ENCODE measurements at regions not wholly inside any gene's neighbourhood (a gene's known extent, or its start where the extent isn't known, plus 50 kb on each side); places are given as distances from the start of the nearest gene placed in this dataset.

DNA sequence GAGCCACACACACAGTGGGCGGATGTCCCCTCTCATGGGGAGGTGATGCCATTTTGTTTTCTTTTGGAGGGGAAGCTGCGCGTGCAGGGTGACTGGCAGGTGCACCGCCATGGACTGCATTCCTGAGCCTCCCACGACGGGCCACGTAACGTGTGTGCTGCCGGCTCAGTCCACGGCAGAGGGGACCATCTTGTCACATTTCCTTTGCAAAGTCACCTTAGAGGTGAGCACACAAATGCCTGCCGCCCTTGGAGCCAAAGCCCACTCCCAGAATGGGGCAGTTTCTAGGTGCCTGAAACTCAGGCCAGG, 262.5 kb downstream of the CTTN start:
- no peaks in the 10 kb centered on the region for H3K9me3 ChIP-seq (ENCODE audit: control insufficient read depth, insufficient read depth, low read depth, low read length)
- no peaks in the 10 kb centered on the region for H4K20me1 ChIP-seq (ENCODE audit: control insufficient read depth, extremely low read depth, insufficient read depth, low read length)
- no peaks in the 10 kb centered on the region for H3K36me3 ChIP-seq (ENCODE audit: control insufficient read depth, insufficient read depth, low read length)
- no peaks in the 10 kb centered on the region for H3K79me2 ChIP-seq (ENCODE audit: control insufficient read depth, insufficient read depth, low read length)
- no peak overlapping the region for H3K27ac ChIP-seq (ENCODE audit: insufficient read depth, low read length)
- H3K27me3 ChIP-seq (ENCODE audit: control insufficient read depth, insufficient read depth, low read length): peaks cover 2% of the 10 kb centered on the region
- H3K9ac ChIP-seq (ENCODE audit: insufficient read depth, low read length): no peak overlapping the region
- DNase-seq (ENCODE audit: low read depth in 2 of 2): no peak
- no peaks in the 10 kb centered on the region for H3K4me1 ChIP-seq (ENCODE audit: control insufficient read depth, extremely low read depth, insufficient read depth, low read length)
- H3K4me3 ChIP-seq (replicated peaks in 1 of 4; ENCODE audit: control extremely low read depth in 1 of 4, insufficient read depth in 1 of 4, low read depth in 3 of 4, low read length in 4 of 4): no peak overlapping the region
- no peak overlapping the region for H2AFZ ChIP-seq (ENCODE audit: low read length)
- no peak for TF ChIP-seq CTCF (conservative IDR thresholded peaks at IDR 0.05 in 1 of 2, IDR thresholded peaks at IDR 0.05 in 1 of 2; ENCODE audit: low read depth in 1 of 2, low read length in 2 of 2)
- TF ChIP-seq EZH2 (IDR thresholded peaks at IDR 0.05; ENCODE audit: low read length, missing control alignments): no peak
- H3K4me2 ChIP-seq (ENCODE audit: extremely low read depth, insufficient read depth, low read length): no peak overlapping the region

GRCh38 chr11:70661761-70662501, 263.6 kb downstream of the CTTN start:
- peak overlapping the region; percentile 40 for H3K4me2 ChIP-seq (ENCODE audit: extremely low read depth, insufficient read depth, low read length)
- no peak overlapping the region for H2AFZ ChIP-seq (ENCODE audit: low read length)

GRCh38 chr11:70662691-70663098, 264.4 kb downstream of the CTTN start:
- Histone ChIP-seq H3K79me2 (ENCODE audit: control insufficient read depth, insufficient read depth, low read length) (no peaks in the 10 kb centered on the region), H3K4me2 (ENCODE audit: extremely low read depth, insufficient read depth, low read length) (peak overlapping the region; percentile 13), H3K27me3 (ENCODE audit: control insufficient read depth, insufficient read depth, low read length) (peaks cover 2% of the 10 kb centered on the region), H3K27ac (ENCODE audit: insufficient read depth, low read length) (no peak overlapping the region), H3K9me3 (ENCODE audit: control insufficient read depth, insufficient read depth, low read depth, low read length) (no peaks in the 10 kb centered on the region), H3K9ac (ENCODE audit: insufficient read depth, low read length) (no peak overlapping the region), H3K4me1 (ENCODE audit: control insufficient read depth, extremely low read depth, insufficient read depth, low read length) (no peaks in the 10 kb centered on the region), H3K4me3 (replicated peaks in 1 of 4; ENCODE audit: control extremely low read depth in 1 of 4, insufficient read depth in 1 of 4, low read depth in 3 of 4, low read length in 4 of 4) (no peak overlapping the region), H3K36me3 (ENCODE audit: control insufficient read depth, insufficient read depth, low read length) (no peaks in the 10 kb centered on the region), H2AFZ (ENCODE audit: low read length) (no peak overlapping the region), H4K20me1 (ENCODE audit: control insufficient read depth, extremely low read depth, insufficient read depth, low read length) (no peaks in the 10 kb centered on the region)
- no peak for DNase-seq (ENCODE audit: low read depth in 2 of 2)
- TF ChIP-seq CTCF (conservative IDR thresholded peaks at IDR 0.05 in 1 of 2, IDR thresholded peaks at IDR 0.05 in 1 of 2; ENCODE audit: low read depth in 1 of 2, low read length in 2 of 2) (no peak), EZH2 (IDR thresholded peaks at IDR 0.05; ENCODE audit: low read length, missing control alignments) (no peak)

More at GRCh38 chr11:70661761-70662501, 263.6 kb downstream of the CTTN start:
- no peaks in the 10 kb centered on the region for H4K20me1 ChIP-seq (ENCODE audit: control insufficient read depth, extremely low read depth, insufficient read depth, low read length)
- peak overlapping the region; percentile 2 for H3K9ac ChIP-seq (ENCODE audit: insufficient read depth, low read length)
- peak overlapping the region in 2 of 4 experiments; percentile 21 to 46 for H3K4me3 ChIP-seq (replicated peaks in 1 of 4; ENCODE audit: control extremely low read depth in 1 of 4, insufficient read depth in 1 of 4, low read depth in 3 of 4, low read length in 4 of 4)
- H3K27ac ChIP-seq (ENCODE audit: insufficient read depth, low read length): no peak overlapping the region
- H3K27me3 ChIP-seq (ENCODE audit: control insufficient read depth, insufficient read depth, low read length): peaks cover 2% of the 10 kb centered on the region
- H3K36me3 ChIP-seq (ENCODE audit: control insufficient read depth, insufficient read depth, low read length): no peaks in the 10 kb centered on the region
- H3K79me2 ChIP-seq (ENCODE audit: control insufficient read depth, insufficient read depth, low read length): no peaks in the 10 kb centered on the region
- no peaks in the 10 kb centered on the region for H3K9me3 ChIP-seq (ENCODE audit: control insufficient read depth, insufficient read depth, low read depth, low read length)
- H3K4me1 ChIP-seq (ENCODE audit: control insufficient read depth, extremely low read depth, insufficient read depth, low read length): no peaks in the 10 kb centered on the region
- TF ChIP-seq EZH2 (IDR thresholded peaks at IDR 0.05; ENCODE audit: low read length, missing control alignments): no peak
- TF ChIP-seq CTCF (conservative IDR thresholded peaks at IDR 0.05 in 1 of 2, IDR thresholded peaks at IDR 0.05 in 1 of 2; ENCODE audit: low read depth in 1 of 2, low read length in 2 of 2): no peak
- peak in 1 of 2 donors; percentile 46 for DNase-seq (ENCODE audit: low read depth in 2 of 2)
